ENCODE measurements at regions not wholly inside any gene's neighbourhood (a gene's known extent, or its start where the extent isn't known, plus 50 kb on each side); places are given as distances from the start of the nearest gene placed in this dataset.
"Not testable (repeated sequence)": the region's sequence is repeated elsewhere in the genome, so short reads cannot be mapped to it uniquely, and the experiment has no call there.

DNA sequence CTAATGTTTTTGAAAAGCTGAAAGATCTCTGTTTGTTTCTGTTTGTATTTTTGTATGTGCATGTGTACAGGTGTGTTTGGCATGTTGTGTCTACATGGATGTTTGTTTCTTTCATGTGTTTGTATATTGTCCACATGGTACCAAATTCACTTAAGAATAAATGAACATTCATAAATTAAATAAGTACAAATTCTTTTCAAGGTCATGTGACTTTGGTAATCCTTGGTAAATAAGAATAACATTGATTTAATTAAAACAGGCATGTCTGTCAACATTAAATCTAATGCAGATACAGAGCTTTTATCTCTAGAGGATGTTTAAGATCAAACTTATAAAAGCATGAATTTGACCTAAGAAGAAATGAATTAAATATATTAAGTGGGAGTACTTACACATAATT is 219.8 kb upstream of the EPHA7 start:
- no peak for DNase-seq

GRCh38 chr6:93636987-93637664 is 217.8 kb upstream of the EPHA7 start:
- not testable (repeated sequence) for DNase-seq

DNA sequence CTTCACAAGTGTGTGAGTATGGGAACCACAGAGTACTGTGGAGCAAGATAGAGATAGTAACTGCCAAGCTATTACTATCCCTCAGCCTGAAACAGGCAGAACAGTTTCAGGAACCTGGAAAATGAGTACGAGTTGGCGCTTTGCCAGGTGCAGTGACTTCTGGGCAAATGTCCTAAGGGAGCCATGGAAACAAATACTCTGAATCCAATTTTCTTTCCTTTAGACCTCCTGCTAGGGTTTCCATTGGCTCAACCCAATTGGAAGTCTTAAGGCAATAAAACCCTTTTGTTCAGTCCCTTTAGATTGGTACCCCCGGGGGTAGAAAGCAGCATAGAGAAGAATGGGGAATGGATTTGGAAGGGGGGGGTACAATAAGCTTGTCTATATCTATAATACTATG is 205.0 kb upstream of the EPHA7 start:
- DNase-seq, result no peak

GRCh38 chr6:93621442-93621841 is 202.1 kb upstream of the EPHA7 start:
- no peak for DNase-seq

DNA sequence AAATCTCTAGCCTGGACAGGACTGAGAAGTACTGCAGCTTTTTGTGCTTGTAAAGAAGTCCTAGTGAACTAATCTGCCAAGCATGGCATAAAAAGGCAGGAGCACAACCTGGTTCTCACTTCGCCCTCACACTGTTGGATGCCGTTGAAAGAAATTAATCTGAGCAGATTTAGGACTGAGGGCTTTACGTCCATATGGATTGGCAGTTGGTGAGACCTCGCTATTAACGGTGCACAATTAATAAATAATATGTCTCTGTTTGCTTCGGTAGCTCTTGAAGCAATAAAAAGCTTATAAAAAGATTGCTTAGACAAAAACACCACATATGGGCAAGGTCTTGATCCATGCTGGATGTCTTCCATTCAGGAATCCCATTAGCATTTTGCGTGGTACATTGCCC is 185.6 kb upstream of the EPHA7 start:
- DNase-seq, result no peak

GRCh38 chr6:93592417-93592816 is 173.1 kb upstream of the EPHA7 start:
- no peak for DNase-seq

- DNase-seq, result no peak
These were observed 166.9 kb upstream of the EPHA7 start for GRCh38 chr6:93586306-93586705.

- DNase-seq, result no peak
These were observed 164.9 kb upstream of the EPHA7 start for GRCh38 chr6:93584300-93584699.

DNA sequence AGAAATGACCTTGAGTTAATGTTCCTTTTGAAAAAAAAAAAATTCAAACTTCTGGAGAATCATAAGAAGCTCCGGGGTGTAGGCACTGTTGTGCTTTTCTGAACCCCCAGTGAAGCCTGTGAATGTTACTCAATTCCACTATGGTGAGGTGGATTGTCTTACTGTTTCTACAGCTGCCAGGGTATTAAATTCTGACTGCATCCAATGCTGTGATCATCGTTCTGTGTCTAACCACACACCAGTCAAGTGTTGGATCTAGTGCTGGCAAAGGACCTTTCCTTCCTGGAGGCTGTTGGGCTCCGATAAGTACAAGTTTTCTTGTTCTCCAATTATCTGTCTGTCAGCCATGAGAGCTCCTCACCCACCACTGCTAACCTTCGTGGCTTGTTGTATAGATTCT is 162.0 kb upstream of the EPHA7 start:
- DNase-seq, result no peak

DNA sequence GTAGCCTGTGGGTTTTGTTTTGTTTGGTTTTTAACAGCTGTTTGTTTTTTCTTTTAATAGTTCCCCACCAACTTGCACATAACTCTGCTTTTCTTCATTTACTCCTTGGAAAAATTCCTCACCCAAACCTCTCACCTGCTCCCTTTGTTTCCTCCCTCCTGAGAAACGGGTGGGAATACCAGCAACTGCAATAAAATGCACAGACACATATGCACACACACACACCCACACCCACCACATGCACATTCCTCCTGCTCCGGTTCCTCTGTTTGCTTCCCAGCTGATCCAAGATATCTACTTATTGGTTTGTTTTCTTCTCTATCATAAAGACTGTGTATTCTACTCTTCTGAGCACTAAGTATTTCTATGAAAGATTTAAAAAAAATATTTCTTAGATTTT is 161.1 kb upstream of the EPHA7 start:
- no peak for DNase-seq

DNA sequence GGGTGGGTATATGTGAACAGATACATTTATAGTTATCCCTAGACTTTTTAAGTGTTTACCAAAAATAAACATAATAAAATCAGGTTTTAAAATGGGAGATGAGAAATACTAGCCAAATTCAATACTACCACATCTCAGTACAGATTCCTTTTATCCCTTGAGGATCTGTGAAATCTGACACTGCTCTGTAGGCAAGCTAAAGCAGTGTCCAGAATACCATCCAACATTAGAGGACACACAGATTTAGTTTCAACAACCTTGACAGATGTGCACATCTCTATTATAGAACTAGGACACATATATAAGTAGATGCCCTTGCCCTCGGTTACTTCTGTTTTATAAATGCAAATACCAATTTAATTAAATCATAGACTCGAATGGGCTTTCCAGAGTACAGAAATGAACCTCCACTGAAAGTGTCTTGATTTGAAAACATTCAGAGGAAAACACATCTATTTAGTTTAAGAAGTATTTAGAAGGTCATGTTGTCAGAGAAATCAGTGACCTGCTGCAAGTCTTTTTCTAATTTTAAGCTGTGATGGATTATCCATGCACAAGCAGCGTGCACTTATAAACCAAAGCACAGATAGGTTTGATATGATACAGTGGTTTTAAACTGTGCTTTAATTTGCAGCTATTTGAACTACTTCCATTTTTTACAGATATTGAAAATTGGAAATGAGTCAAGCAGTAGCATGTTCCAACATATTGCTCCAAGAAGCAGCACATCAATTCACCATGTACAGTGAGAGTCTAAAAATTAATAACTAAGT is 156.3 kb upstream of the EPHA7 start:
- DNase-seq, result no peak

- DNase-seq, result no peak
These were observed 154.9 kb upstream of the EPHA7 start for GRCh38 chr6:93574299-93574698.

- DNase-seq, result no peak
These were observed 152.0 kb upstream of the EPHA7 start for GRCh38 chr6:93571346-93571745.

DNA sequence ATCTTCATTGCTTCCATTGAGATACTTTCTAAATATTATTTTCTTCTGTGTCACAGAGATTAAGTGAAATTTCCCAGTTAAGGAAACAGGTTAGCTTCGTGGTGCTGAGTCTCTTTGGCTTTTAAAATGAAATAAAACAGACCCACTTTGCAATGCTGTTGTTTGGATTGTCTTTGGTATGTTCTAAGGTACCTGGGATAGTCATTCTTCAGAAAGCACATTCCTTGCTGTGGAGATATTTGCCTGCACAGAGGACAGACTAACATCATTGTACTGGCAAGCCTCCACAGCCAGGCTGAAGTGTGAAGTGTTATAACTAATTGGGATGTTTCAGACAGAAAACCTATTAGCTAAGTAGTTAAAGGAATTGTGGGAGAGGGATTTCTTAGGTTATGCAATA is 148.8 kb upstream of the EPHA7 start:
- DNase-seq, result no peak

DNA sequence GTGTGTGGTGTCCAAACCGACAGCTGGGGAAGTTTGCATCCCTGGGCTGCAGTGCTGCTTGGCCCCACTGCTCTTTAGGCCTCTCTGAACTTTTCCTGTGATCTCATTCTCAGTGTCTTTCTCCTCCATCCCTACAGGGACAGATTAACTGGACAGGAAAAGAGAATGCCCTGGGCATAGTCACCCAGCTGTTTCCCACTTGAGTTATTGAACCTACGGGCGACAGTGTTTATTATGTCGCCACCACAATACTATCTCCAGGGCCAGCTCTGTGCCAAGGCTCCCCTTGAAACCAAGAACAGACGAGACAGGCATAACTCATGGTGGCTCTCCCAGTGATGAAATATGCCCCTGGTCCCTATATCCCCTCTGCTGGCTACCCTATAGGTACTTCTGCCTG is 147.8 kb upstream of the EPHA7 start:
- DNase-seq, result no peak

DNA sequence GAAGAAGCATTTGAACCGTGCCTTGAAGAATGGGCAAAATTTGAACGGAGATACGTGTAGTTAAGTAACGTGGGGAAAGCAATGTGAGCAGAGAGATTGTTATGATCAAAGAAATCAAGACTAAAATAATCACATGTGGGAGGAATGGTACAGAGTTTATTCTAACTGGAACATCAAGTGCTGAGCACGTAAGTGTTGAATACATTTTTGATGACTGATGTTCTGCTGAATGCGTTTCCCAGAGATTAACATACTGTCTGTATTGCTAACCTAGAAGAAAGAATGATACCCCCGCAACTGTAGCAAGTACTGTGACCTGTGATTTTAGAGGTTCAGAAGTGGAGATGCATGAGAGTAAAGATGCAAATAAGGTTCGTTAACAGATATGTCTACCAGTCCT is 146.9 kb upstream of the EPHA7 start:
- DNase-seq, result no peak

DNA sequence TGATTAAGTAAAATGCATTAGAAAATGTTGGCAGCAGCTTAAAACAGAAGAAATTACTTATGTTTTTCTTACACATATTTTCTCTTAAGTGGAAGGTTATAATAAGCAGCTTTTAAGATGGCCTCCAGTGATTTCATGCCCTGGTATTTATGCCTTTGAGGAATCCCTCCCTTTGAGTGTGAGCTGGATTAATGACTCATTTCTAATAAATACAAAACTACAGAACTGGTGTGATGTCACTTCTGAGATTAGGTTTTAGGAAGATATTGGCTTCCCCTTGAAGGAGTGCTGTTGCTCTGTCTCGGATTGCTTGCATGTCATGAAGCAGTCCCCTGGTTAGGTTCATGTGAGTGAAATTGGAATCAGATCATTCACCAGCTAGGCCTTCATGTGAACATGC is 143.2 kb upstream of the EPHA7 start:
- no peak for DNase-seq

DNA sequence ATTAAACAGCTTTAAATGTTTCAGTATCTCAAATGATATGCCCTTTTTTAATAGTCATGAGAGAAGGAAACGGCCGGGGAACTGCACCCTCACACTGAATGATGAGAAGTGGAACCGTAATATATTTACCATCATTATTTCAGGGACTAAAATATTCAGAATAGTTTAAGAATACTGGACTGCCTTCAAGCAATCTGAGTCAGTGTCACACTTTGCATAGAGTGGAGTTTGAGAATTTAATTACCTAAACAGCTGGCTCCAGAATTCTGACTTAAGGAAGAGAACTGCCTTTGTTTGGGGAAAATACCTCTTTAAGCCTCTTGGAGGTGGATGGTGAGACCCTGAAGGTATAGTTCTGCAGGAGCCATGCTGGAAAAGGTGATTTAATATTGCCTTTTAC is 135.9 kb upstream of the EPHA7 start:
- DNase-seq, result no peak

DNA sequence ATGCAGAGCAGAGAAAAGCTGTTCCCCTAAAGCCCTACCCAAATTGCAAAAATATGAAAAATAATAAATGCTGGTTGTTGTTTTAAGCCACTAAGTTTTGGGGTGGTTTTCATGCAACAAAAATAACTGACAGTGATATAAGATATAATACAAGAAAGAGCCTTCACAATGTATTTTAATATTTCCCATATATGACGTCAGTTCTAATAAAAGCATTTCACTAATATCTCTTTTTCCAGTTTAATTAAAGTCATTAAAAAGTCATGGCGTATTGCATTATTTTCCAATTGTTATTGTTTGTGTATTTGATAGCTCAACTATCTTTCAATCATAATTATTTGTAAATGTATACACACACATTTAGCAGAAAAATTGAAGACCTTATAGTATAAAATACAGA is 134.7 kb upstream of the EPHA7 start:
- no peak for DNase-seq

DNA sequence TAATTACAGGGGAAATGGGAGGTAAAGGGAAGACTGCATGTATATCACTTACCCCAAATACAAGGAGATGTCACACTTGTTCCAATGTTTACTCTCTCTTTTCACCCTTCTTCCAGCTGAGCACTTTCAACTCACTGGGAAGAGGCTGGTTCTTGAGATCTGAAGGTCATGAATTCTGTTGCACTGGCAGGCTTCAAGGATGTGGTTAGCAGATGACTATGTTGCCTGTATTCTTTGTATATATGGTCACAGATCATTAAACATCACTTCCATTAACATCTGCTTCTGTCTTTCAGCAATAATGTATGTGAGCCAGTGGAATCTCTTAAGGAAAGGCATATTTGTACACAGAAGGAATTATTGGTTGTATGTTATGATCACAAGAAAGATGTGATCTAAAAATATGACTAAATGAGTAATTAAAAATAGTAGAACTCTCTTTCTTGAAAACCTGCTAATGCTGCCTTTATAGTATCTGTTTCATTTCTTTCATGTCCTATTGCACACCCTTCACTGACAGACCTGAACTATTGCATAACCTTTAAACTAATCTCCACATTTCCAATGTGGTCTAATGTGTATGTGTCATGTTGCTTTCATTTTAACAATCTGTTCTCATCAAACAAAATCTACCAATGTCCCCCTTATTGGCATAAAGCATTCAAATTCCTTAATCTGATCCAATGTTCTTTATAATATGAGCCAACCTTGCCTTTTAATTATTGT is 131.4 kb upstream of the EPHA7 start:
- no peak for DNase-seq

DNA sequence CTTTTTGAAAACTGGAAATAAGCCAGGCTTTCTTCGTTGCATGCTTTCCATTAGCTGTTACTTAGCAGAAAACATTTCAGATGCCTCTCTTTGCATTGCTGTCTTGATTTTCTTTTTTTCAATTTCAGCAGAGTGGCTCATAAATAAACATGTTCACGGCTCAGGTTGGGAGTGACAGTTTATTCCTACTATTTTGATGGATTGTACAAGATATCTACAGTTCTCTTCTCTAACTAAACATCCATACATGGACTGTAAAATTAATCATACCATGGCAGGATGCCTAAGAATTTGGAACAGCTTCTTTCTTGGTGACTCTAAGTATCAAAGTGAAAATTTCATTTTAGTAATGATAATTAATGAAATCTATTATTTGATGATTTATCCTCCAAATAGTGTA is 130.5 kb upstream of the EPHA7 start:
- no peak for DNase-seq

GRCh38 chr6:93524671-93525451 is 105.5 kb upstream of the EPHA7 start:
- no peak for DNase-seq

- DNase-seq, result no peak
These were observed 104.0 kb upstream of the EPHA7 start for GRCh38 chr6:93523365-93523764.
